DMS153 treated with DMSO at 0.1 percent for 48 hours (cell line): ENCODE measurements at regions not wholly inside any gene's neighbourhood (a gene's known extent, or its start where the extent isn't known, plus 50 kb on each side); places are given as distances from the start of the nearest gene placed in this dataset.

ENCODE experiments used
- DNase-seq: peaks from one replicate; lab custom pipeline; 2025; ENCODE audit not compliant: unreplicated experiment; lab: John Stamatoyannopoulos, UW

GRCh38 chr3:59106085-59106648 is 56.3 kb upstream of the CFAP20DC start:
- no peak for DNase-seq

GRCh38 chr3:59103552-59103951 is 53.7 kb upstream of the CFAP20DC start:
- DNase-seq, result no peak

- DNase-seq, result no peak
Observed at GRCh38 chr3:59101231-59101736, 51.5 kb upstream of the CFAP20DC start.
